HL-60/S4 (cell line): ENCODE measurements at regions not wholly inside any gene's neighbourhood (a gene's known extent, or its start where the extent isn't known, plus 50 kb on each side); places are given as distances from the start of the nearest gene placed in this dataset.

ENCODE experiments used
- in situ Hi-C: fragments of 300-500 bp; cut with MboI; formaldehyde crosslinking; loops from 2 replicates; pipeline ENCODE4 v1.14.3; 2022; ENCODE audit warnings: low sequenced_read_pairs

DNA sequence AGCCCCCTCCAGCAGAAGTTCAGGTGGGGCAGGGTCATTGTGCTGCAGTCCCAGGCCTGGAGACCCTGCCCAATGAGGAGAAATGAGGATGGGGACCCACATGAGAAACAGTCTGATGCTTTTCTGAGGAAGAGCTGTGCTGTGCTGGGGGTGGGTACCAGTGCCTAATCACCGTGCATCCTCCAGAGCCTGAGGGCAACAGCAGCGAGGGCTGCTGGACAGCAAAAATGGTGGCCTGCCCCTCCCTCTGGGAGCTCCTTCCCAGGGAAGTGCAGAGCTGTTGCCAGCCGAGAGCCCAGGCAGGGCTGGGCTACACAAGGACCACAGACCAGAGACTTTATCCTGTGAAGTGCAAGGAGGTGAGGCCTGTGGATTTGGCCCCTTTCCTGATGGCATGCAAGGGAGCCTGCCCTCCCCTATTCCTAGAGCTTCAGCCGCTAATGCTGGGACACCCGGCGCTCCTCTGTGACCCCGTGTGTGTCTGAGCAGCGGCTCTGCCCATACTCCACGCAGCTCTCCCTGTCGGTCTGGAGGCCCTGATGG, 134.8 kb downstream of the DSEL start:
- in situ Hi-C loops = no loop called here

DNA sequence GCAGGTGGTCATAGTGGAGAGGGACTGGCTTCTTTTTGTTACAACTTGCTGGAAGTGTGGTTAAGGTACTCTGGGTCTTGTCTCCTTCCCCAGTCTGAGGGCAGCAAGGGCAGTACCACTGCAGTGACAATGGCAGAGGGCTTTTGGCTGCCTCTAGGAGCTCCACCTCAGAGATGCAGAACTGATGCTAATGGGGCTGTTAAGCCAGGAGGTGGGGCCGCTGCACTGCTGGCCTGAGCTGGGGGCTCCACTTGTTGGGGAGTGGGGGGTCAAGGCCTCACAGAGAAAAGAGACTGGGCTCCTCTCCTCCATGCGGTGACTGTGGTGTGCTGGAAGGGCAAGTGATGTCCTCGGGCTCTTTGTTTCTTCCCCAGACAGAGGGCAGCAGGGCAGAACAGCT, 135.7 kb downstream of the DSEL start:
- in situ Hi-C loops = no loop called here

DNA sequence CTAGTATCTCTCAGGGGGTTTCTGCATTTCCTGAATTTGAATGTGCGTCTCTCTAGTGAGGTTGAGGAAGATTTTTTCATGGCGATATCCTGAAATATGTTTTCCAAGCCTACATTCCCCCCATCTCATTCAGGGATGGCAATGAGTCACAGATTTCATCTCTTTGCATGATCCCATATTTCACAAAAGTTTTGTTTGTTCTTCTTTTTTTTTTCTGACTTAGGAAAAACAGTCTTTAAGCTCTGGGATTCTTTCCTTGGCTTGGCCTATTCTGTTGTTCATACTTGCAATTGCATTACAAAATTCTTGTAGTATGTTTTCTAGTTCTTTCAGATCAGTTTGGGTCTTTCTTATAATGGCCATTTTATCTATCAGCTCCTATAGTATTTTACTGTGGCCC, 136.5 kb downstream of the DSEL start:
- in situ Hi-C loops = no loop called here

DNA sequence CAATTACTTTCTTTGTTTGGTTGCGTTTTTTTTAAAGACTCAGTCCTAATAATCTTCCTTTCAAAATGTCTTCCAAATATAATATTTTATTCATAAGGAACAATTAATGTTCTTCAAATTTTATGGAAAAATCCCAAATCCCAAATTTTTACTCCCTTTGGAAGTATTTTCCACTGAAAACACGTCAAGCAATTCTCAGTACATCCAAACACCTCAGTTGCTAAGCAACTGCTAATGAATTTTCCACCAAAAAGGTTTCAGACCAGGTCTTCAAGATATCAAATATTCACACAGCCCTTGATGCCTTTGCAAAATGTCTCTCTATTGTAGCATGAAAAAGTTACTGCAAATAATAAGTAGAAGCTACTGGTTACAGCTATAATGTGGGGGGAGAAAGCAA, 140.1 kb downstream of the DSEL start:
- in situ Hi-C loops = no loop called here

DNA sequence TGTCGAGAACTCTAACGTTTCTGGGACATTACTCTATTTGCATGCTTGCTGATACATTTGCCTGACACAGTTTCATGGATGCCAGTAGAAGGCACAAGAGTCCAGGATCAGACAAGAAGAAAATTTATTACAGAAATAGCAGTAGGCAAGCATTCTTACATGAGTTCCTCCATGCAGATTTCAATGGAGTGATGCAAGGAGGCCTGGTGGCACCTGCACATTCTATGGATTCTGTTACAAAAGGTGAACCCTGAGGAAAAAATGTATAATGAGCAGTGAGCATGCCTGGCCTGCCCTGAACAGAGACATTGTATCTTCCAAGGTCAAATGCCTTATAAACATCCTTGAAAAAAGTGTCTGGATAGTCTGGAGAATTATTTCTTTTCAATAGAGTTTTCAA, 142.9 kb downstream of the DSEL start:
- in situ Hi-C loops = no loop called here

DNA sequence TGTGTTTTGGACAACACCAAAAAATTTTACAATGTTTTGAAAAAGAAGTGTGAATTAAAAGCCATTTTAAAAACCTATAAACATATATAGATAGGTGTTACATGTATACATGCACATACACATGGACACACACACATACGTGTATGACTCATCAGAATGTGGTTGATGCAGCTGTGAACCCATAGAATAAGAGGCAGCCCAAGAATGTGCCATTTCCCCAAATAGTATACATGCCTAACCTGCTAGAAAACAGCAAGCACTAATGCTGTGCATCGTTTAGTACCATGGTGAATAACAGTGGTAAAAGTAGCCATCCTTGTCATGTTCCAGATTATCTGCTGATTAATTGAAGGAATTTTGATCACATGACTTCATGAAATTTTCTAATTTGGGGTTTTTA, 149.0 kb downstream of the DSEL start:
- in situ Hi-C loops = no loop called here

DNA sequence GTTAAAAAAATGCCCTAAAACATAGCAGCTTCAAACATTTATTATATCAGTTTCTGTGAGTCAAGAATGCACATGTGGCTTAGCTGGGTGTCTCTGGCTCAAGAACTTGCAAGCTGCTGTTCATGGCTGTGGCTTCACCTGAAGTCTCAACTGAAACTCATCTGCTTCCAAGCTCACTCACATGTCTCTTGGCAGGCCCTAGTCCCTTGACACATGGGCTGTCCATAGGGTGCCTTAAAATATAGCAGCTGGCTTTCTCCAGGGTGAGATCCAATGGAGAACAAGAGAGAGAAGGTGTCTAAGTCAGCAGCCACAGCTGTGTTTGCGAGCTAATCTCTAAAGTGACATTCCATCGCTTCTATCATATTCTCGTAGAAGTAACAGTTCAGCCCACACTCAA, 152.8 kb downstream of the DSEL start:
- in situ Hi-C loops = no loop called here

DNA sequence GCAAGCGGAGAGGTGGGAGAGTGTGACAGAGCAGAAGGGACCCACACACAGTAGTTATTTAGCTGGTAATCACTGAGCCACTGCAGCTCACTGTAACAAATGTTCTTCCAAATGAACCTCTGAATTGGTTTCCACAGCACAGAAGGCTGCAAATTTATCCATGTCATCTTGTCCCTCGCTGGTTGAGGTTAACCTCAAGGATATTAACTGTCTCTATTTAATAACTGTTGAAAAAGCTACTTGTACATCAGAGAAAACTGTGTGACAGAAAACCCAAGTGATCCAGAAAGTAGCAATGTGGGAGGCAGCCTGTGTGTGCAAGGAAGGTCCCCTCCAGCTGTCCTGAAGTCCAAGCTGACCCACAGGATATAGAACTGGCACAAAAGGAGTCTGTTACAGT, 153.6 kb downstream of the DSEL start:
- in situ Hi-C loops = no loop called here

DNA sequence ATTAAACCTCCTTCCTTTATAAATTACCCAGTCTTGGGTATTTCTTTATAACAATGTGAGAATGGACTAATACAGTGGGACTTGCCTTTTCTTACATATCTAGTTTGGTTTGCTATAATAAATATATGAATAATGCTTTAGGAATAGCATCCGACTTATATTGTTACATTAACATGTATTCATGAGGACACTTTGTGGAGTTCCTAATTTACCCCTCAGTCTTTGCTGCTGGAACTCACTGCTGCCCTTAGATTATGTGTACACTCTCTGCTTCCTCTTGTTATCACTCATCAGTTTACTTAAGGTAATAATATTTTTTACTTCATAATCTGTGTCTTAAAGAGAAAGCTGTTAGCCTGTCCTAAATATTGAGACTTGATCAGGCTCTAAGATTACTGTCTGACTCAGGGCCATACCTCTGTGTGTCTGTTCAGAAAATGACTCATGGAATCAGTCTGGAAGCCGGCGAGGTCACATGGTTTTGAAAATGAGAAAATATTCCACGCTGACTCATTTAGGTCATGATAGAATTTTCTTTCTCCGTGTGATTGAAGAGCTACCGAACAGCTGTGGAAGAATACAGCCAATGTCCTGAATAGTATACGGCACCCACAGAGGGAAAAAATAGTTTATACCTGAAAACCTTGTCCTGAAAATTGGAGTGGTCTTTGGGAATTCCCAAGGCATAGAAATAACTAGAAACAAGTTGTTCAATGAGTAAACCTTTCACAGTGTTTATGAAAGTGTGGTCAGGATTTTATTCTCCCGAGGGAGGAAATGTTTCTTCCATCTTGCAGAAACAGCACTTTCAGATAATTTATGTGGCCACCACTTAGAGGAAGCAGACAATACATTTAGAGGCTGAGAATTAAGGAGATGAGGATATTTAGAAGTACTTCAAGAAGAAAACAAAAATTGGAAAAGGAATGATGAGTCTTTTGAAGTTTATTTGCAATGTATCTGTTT, 156.4 kb downstream of the DSEL start:
- in situ Hi-C loops = no loop called here

DNA sequence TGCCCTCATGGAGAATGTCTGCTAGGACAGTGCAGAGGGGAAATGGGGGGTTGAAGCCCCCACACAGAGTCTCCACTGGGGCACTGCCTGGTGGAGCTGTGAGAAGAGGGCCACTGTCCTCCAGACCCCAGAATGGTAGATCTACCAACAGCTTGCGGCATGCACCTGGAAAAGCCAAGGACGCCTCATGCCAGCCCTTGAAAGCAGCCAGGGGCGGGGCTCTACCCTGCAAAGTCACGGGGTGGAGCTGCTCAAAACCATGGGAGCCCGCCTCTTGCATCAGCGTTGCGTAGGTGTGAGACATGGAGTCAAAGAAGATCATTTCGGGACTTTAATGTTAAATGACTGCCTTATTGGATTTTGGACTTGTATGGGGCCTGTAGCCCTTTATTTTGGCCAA, 157.6 kb downstream of the DSEL start:
- in situ Hi-C loops = no loop called here

DNA sequence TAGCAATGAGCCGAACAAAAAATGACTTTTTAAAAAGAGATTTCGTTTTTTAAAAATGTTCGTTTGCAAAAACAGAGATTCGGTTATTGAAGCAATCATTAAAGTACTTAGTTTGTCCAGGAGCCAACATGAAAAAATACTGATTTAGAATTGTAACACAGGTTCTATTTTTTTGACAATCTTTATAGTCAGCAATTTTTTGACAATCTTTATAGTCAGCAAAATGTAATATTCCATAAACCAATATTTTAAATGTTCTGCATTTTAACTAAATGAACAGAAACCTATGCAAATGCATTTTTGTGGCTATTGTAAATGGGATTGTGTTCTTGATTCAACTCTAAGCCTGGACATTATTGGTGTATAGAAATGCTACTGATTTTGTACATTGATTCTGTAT, 161.8 kb downstream of the DSEL start:
- in situ Hi-C loops = no loop called here

DNA sequence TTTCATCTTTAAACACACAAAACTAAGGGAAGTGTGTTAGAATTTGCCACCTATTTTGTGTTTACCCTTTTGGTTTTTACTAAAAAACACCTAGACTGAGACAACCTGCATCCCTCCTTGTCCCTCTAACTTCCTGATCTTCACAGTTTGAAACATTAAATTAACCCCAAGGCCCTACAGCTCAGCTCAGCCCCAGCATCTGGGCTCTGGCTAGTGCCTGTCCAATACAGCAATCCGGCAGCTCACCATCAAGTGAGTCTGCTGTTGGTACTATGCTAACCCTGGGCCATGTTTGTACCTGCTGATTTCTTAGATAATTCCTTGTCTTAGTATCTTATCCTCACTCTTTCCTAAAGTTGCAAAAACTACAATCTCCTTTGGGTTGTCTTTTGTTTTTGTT, 162.4 kb downstream of the DSEL start:
- in situ Hi-C loops = no loop called here

DNA sequence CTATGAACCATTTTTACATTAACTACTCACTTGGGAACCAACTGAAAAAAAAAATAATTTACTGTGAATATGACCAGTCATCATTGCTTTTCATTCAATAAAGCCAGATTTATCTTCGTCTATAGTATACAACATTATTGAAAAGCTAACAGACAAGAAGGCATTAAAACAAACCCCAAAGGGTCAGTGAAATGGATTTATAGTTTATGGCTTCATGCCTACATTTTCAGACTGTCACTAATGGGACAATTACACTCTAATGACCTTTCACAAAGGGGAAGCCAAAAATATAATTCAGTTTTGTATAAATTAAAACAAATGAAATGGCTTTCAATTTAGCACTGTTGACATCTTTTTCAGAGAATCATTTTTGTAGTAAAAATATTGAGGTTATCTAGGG, 169.1 kb downstream of the DSEL start:
- in situ Hi-C loops = no loop called here

DNA sequence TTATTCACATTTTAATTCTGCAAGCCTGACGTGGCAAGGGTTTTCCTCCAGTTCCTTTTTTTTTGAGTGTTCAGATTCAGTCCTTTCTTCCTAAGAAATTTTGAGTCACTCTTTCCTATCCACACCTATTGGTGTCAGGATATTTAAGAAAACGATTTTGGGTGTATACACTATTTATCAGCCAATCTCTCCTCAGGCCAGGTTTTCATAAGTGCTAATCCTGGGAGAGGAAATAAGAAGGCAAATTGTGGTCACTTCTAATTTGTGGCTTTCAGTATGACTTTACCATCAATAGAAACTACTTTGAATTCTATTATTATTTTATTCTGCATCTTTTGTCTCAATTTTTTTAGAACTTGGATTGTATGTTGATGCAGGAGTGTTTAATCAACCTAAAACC, 174.4 kb downstream of the DSEL start:
- in situ Hi-C loops = no loop called here

DNA sequence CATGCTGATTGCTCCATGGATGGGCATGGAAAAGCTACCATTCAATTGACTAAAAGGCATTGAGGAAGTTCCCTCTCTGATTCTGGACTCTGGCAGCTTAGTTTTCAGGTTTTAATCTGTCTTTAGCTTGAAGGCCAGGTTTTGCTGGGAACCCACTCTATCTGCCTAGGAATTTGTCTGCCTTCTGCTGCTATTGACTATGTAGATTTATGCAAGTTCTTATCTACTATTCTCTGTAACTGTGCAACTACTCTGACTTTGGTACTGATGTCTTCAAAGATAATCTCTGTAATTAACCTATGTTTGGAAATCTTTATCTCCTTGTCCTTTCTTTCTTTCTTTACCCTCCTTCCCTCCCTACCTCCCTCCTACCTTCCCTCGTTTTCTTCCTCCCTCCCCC, 178.8 kb downstream of the DSEL start:
- in situ Hi-C loops = no loop called here

DNA sequence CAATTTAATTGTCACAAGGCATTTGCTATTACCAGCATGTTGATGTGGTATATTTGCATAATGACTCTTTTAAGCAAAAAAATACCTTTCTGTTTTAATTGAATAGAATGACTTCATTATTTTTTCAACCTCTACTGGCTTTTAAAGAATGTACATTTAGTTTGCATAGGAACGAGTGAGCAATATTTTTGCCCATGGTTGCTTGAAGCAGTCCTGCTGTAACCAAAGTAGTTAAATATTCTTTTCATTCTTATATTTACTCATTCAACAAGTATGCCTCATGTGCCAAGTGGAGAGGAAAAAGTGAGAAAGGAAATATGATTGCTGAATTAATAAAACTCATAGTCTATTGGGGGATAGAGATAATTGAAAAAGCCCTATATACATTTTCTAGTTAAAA, 184.7 kb downstream of the DSEL start:
- in situ Hi-C loops = no loop called here

DNA sequence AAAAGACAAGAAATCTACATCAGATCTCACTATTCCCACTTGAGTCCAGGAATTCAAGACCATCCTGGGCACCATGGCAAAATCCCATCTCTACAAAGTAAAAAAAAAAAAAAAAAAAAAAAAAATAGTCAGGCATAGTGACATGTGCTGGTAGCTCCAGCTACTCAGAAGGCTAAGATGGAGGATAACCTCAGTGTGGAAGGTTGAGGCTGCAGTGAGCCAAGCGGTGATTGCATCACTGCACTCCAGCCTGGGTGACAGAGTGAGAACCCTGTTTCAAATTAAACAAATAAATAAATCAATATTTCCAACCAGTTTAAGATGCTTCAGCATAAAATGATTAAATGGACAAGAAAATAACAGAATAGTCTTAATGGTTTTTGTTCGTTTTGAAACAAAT, 197.4 kb downstream of the DSEL start:
- in situ Hi-C loops = no loop called here

DNA sequence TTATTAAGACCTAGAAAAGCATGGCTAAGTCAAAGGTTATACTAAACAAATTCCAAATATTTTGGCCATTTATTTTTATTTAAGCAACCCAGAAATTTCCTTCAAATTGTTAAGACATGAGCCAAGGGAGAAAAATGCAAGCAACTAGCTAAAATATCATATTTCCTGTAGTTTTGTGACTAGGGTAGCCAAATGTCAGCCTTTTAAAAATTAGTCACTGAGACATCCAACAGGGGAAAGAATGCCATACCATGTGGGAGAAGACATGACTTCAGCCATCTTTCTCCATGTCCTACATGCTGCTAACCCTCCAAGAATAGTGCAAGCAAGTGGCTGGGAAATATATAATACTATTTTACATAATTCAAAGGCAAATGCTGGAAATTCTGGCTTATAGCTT, 197.9 kb downstream of the DSEL start:
- in situ Hi-C loops = no loop called here

DNA sequence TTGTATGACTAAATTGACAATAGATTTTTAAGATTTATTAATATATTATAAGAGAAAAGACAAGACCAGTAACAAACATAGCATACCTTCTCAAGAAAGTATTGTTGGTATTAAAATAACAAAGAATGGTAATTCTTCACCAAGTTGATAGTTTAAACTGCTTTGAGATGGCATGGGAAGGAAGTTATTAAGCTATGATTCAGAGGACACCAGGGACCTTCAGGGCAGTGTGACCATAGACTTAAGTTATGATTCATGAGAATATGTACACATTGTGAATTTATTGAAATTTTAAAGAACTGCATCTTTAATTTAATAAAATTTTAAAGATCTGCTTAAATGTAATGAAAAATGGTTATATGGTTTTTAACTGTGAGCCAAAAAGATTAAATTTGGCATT, 205.7 kb downstream of the DSEL start:
- in situ Hi-C loops = no loop called here

DNA sequence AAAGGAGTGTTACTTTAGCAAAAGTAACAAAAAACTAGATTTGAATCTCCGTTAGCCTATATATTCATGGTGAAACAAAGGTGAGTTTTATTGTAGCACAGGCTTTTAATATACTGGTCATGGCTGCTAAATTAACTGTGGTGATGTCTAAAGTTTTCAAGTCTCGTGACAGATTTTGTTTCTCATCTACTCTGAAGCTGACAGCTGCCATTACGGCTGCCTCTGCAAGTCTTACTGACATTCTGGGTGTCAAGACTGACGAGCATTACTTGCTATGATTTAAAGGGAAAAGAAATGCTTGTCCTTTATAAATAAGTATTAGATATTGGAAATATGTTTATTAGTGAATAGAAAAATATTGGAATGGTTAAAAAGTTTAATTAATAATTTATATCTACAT, 207.7 kb downstream of the DSEL start:
- in situ Hi-C loops = no loop called here

DNA sequence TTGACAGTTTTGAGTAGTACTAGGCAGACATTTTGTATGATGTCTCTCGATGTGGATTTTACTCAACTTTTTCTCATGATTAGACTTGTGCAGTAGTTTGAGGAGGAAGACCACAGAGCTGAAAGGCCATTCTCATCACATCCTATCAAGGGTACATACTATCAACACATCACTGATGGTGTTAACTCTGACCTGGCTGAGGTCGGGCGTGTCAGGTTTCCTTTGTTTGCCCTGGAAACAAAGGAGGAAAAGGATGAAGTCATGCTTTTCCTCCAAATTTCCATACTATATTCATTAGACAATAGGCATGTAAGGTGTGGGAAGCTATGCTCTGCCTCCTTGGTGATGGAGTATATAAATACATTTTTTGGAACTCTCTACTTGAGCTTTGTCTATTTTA, 211.1 kb downstream of the DSEL start:
- in situ Hi-C loops = no loop called here

DNA sequence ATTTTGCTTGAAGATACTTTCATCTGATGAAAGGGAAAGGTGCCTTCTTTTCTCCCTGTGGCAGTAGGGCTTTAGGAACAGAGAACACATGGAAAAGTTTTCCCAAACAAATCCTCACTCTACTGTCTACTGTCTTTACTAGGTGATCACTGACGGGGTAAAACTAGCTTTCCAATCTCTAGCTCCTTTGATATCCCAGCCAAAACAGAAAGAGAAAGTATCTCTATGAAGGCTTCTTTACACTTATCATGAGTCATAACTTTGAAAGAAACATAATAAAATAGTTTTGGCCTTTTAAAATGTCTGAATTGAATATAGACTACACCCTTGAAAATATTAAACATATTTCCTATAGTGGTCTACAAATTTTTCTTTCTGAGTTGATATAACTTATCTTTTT, 214.5 kb downstream of the DSEL start:
- in situ Hi-C loops = no loop called here

DNA sequence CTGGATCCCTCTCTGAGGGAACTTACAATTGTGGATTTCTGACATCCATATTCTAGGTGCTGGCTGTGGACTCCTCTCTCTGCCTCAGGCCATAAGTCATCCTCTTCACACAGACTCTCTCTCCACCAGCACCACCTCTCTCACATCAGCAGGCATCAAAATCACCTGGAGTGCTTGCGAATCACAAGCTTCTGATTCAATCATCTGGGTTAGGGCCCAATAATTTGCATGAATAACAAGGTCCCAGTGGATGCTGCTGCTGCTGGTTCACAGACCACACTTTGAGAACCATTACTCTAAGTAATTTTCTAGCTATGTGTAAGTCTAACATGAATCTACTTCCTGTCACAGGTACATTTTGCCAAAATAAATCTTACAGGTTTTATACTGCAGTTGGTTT, 214.9 kb downstream of the DSEL start:
- in situ Hi-C loops = no loop called here
